HFFc6 (cell line): ENCODE measurements at regions not wholly inside any gene's neighbourhood (a gene's known extent, or its start where the extent isn't known, plus 50 kb on each side); places are given as distances from the start of the nearest gene placed in this dataset.

Experiments
- DNase-seq: peaks from one replicate; pipeline ENCODE4 v3.0.0-alpha.2; 2018
- H3K27ac Mint-ChIP-seq: 2 replicates; pipeline ENCODE4 v1.8.0; 2020; ENCODE audit warnings: mild to moderate bottlenecking, mixed read lengths
- H3K27me3 Mint-ChIP-seq: 2 replicates; pipeline ENCODE4 v1.8.0; 2021; ENCODE audit warnings: mild to moderate bottlenecking, moderate library complexity, mixed read lengths; ENCODE audit not compliant: insufficient read depth
- H3K36me3 Mint-ChIP-seq: 2 replicates; pipeline ENCODE4 v1.8.0; 2021; ENCODE audit warnings: low read depth, mixed read lengths
- H3K4me1 Mint-ChIP-seq: 2 replicates; pipeline ENCODE4 v1.8.0; 2020; ENCODE audit warnings: low read depth, mixed read lengths
- H3K4me3 Mint-ChIP-seq: 2 replicates; pipeline ENCODE4 v1.8.0; 2020; ENCODE audit warnings: mild to moderate bottlenecking, moderate library complexity, mixed read lengths
- H3K9me3 Mint-ChIP-seq: 2 replicates; pipeline ENCODE4 v1.8.0; 2020; ENCODE audit warnings: mild to moderate bottlenecking, mixed read lengths
- TF ChIP-seq, protein P1 (sequence below): fragments of 200-600 bp; sonication (generic); IDR thresholded peaks from 2 replicates; pipeline ENCODE4 v1.5.0; 2021; ENCODE audit warnings: antibody characterized with exemption, mild to moderate bottlenecking

GRCh38 chr5:165028356-165028755 is 1522.9 kb downstream of the MAT2B start:
- Mint-ChIP-seq H3K4me3 (no peak overlapping the region), H3K36me3 (no peaks in the 10 kb centered on the region; the same call in 1 of the 2 replicates), H3K27ac (no peak overlapping the region), H3K27me3 (no peaks in the 10 kb centered on the region), H3K9me3 (peaks cover 36% of the 10 kb centered on the region), H3K4me1 (no peaks in the 10 kb centered on the region)
- TF ChIP-seq, protein P1, sequence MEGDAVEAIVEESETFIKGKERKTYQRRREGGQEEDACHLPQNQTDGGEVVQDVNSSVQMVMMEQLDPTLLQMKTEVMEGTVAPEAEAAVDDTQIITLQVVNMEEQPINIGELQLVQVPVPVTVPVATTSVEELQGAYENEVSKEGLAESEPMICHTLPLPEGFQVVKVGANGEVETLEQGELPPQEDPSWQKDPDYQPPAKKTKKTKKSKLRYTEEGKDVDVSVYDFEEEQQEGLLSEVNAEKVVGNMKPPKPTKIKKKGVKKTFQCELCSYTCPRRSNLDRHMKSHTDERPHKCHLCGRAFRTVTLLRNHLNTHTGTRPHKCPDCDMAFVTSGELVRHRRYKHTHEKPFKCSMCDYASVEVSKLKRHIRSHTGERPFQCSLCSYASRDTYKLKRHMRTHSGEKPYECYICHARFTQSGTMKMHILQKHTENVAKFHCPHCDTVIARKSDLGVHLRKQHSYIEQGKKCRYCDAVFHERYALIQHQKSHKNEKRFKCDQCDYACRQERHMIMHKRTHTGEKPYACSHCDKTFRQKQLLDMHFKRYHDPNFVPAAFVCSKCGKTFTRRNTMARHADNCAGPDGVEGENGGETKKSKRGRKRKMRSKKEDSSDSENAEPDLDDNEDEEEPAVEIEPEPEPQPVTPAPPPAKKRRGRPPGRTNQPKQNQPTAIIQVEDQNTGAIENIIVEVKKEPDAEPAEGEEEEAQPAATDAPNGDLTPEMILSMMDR, result no peak
- no peak for DNase-seq

- DNase-seq, result no peak
- Mint-ChIP-seq H3K4me1 (no peaks in the 10 kb centered on the region), H3K4me3 (no peak overlapping the region), H3K9me3 (peaks cover 30% of the 10 kb centered on the region), H3K27ac (no peak overlapping the region), H3K27me3 (no peaks in the 10 kb centered on the region), H3K36me3 (no peaks in the 10 kb centered on the region; the same call in 1 of the 2 replicates)
- TF ChIP-seq, protein P1, result no peak
Measured at GRCh38 chr5:165029099-165029870, 1523.9 kb downstream of the MAT2B start.

DNA sequence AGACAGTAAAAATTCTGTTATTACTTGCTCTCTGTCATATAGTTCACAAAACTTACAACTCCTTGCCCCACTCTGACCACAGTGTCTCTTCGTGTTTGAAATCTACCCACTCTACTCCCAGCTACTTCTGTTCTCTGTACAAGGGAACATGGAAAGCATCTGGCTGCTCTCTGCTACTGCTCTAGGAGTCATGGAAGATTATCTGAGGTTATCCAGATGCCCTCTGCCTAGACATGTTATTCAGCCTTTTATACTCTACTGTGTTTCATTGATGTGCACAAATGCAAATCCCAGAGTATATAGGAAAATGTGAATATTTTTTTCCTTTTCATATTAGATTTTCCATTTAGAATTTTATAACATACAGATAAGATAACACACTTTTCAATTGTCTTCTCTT is 1525.6 kb downstream of the MAT2B start:
- Mint-ChIP-seq H3K4me1 (no peaks in the 10 kb centered on the region), H3K27me3 (no peaks in the 10 kb centered on the region), H3K36me3 (no peaks in the 10 kb centered on the region), H3K9me3 (peaks cover 27% of the 10 kb centered on the region), H3K27ac (no peak overlapping the region), H3K4me3 (no peak overlapping the region)
- no peak for DNase-seq
- TF ChIP-seq, protein P1, result no peak

DNA sequence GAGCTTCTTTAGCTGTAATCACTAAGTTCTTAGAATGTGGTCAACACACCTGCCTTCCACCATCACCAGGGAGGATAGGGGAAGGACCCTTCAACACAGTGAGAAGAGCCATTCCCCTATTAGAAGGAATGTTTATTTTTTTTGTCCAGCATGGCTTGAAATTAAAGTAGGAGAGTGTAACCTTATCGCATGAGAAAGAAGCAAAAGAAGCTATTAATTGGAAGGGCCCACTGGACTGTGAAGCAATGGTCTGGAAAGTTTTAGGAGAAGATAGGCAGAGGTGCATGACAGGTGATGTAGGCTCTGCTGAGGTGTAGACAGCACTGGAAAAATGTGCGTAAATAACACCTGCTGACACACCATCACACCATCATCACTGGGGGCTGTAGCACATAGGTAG is 1526.0 kb downstream of the MAT2B start:
- H3K27me3 Mint-ChIP-seq, result no peaks in the 10 kb centered on the region
- no peaks in the 10 kb centered on the region for H3K36me3 Mint-ChIP-seq
- H3K27ac Mint-ChIP-seq, result no peak overlapping the region
- no peaks in the 10 kb centered on the region for H3K4me1 Mint-ChIP-seq
- DNase-seq, result no peak
- TF ChIP-seq, protein P1, result no peak
- H3K4me3 Mint-ChIP-seq, result no peak overlapping the region
- H3K9me3 Mint-ChIP-seq, result peaks cover 23% of the 10 kb centered on the region

DNA sequence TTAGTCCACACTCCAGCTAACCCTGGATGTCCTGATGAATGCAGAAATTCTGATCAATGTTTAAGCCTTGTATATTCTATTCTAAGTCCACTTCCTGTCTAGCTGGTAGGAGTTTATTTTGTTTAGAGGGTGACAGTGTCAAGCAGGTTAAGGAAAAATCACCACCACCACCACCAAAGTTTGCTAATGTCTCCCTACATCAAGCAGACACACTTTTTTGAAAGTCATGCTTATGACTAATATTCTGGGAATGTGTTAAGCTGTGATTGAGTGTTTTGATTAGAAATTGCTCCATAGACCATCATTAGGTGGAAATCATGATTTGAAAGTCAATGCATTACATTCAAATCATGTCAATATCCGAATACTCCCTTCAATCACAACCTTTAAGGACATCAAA is 1530.1 kb downstream of the MAT2B start:
- no peak for DNase-seq
- H3K36me3 Mint-ChIP-seq, result no peaks in the 10 kb centered on the region
- H3K4me1 Mint-ChIP-seq, result no peaks in the 10 kb centered on the region
- peaks cover 28% of the 10 kb centered on the region for H3K9me3 Mint-ChIP-seq
- no peak overlapping the region for H3K4me3 Mint-ChIP-seq
- H3K27me3 Mint-ChIP-seq, result no peaks in the 10 kb centered on the region
- H3K27ac Mint-ChIP-seq, result no peak overlapping the region
- TF ChIP-seq, protein P1, result no peak
